Trophoblast cell (in vitro differentiated cells and primary cell): ENCODE measurements at regions not wholly inside any gene's neighbourhood (a gene's known extent, or its start where the extent isn't known, plus 50 kb on each side); places are given as distances from the start of the nearest gene placed in this dataset.
"Not testable (repeated sequence)": the region's sequence is repeated elsewhere in the genome, so short reads cannot be mapped to it uniquely, and the experiment has no call there.

Source experiments
- DNase-seq, 2 donors: peaks; one replicate each; pipeline ENCODE4 v3.0.0-alpha.2; 2016
- H2AFZ ChIP-seq: 2 replicates; pipeline ENCODE4 v1.6.1; 2013; ENCODE audit warnings: low read length, moderate library complexity, mild to moderate bottlenecking; ENCODE audit not compliant: insufficient read depth, poor library complexity
- H2AK5ac ChIP-seq: 2 replicates; pipeline ENCODE4 v1.6.1; 2013; ENCODE audit warnings: mild to moderate bottlenecking, low read length
- H2BK120ac ChIP-seq: 2 replicates; pipeline ENCODE4 v1.6.1; 2013; ENCODE audit warnings: low read length, mild to moderate bottlenecking, moderate library complexity; ENCODE audit not compliant: insufficient read depth, poor library complexity
- H2BK12ac ChIP-seq: 2 replicates; pipeline ENCODE4 v1.6.1; 2013; ENCODE audit warnings: mild to moderate bottlenecking, low read length, moderate library complexity
- H2BK5ac ChIP-seq: 2 replicates; pipeline ENCODE4 v1.6.1; 2013; ENCODE audit warnings: low read length, low read depth, moderate library complexity, mild to moderate bottlenecking; ENCODE audit not compliant: poor library complexity
- H3K14ac ChIP-seq: 2 replicates; pipeline ENCODE4 v1.6.1; 2013; ENCODE audit warnings: mild to moderate bottlenecking, low read length
- H3K18ac ChIP-seq: 2 replicates; pipeline ENCODE4 v1.6.1; 2013; ENCODE audit warnings: mild to moderate bottlenecking, low read length
- H3K23ac ChIP-seq: 2 replicates; pipeline ENCODE4 v1.6.1; 2013; ENCODE audit warnings: low read length
- H3K27ac ChIP-seq: 2 replicates; pipeline ENCODE4 v1.5.1; 2013; ENCODE audit warnings: low read depth, mild to moderate bottlenecking, inconsistent platforms, low read length, moderate library complexity
- H3K27me3 ChIP-seq: 2 replicates; pipeline ENCODE4 v1.6.1; 2013; ENCODE audit warnings: inconsistent platforms, mild to moderate bottlenecking, low read length, moderate library complexity; ENCODE audit not compliant: insufficient read depth
- H3K36me3 ChIP-seq, 2 experiments: 1 replicate in 1 of 2; 2 replicates in 1 of 2; pipeline ENCODE4 v1.6.1; 2013; ENCODE audit warnings: low read length in 2 of 2, mild to moderate bottlenecking in 2 of 2, moderate library complexity in 1 of 2; ENCODE audit not compliant: insufficient read depth in 2 of 2, control insufficient read depth in 1 of 2
- H3K4ac ChIP-seq: 2 replicates; pipeline ENCODE4 v1.6.1; 2013; ENCODE audit warnings: low read depth, mild to moderate bottlenecking, low read length, moderate library complexity
- H3K4me1 ChIP-seq, 2 experiments: 1 replicate in 1 of 2; 2 replicates in 1 of 2; pipeline ENCODE4 v1.6.1; 2013; ENCODE audit warnings: low read length in 2 of 2, mild to moderate bottlenecking in 2 of 2, moderate library complexity in 1 of 2; ENCODE audit not compliant: insufficient read depth in 2 of 2, control insufficient read depth in 1 of 2
- H3K4me2 ChIP-seq: 2 replicates; pipeline ENCODE4 v1.6.1; 2013; ENCODE audit warnings: inconsistent platforms, mild to moderate bottlenecking, low read length, moderate library complexity
- H3K4me3 ChIP-seq: 2 replicates; pipeline ENCODE4 v1.5.1; 2013; ENCODE audit warnings: mild to moderate bottlenecking, low read depth, low read length, inconsistent platforms
- H3K79me1 ChIP-seq: one replicate; pipeline ENCODE4 v1.6.1; 2013; ENCODE audit warnings: low read length
- H3K79me2 ChIP-seq: 2 replicates; pipeline ENCODE4 v1.6.1; 2013; ENCODE audit warnings: low read length, mild to moderate bottlenecking; ENCODE audit not compliant: control insufficient read depth, insufficient read depth, poor library complexity
- H3K9ac ChIP-seq: 2 replicates; pipeline ENCODE4 v1.6.1; 2013; ENCODE audit warnings: mild to moderate bottlenecking, low read length
- H3K9me3 ChIP-seq: 2 replicates; pipeline ENCODE4 v1.6.1; 2013; ENCODE audit warnings: low read depth, mild to moderate bottlenecking, control low read depth, inconsistent platforms, low read length; ENCODE audit not compliant: insufficient read depth
- H4K12ac ChIP-seq: 2 replicates; pipeline ENCODE4 v1.6.1; 2013; ENCODE audit warnings: low read depth, mild to moderate bottlenecking, low read length, moderate library complexity
- H4K8ac ChIP-seq: 2 replicates; pipeline ENCODE4 v1.6.1; 2013; ENCODE audit warnings: low read depth, mild to moderate bottlenecking, low read length, moderate library complexity
- H4K91ac ChIP-seq: one replicate; pipeline ENCODE4 v1.6.1; 2013; ENCODE audit warnings: low read depth, mild to moderate bottlenecking, low read length, moderate library complexity
- WGBS: extraction: QIAGEN DNeasy Blood & Tissue Kit; methylation state at CpG from one replicate; pipeline ENCODE4 v1.1.7; 2013; ENCODE audit warnings: missing lambda C conversion rate; ENCODE audit not compliant: insufficient read length, insufficient coverage; ENCODE audit errors: extremely low coverage; 5-methylcytosine and 5-hydroxymethylcytosine counted together

- no peak overlapping the region for H2AFZ ChIP-seq
- no peak overlapping the region for H3K14ac ChIP-seq
- no peak overlapping the region for H4K8ac ChIP-seq
- H3K27me3 ChIP-seq: no peaks in the 10 kb centered on the region
- H3K4me3 ChIP-seq: no peak overlapping the region
- no peak overlapping the region for H3K4ac ChIP-seq
- WGBS: no CpG with 5 or more reads among the region's 6 CpGs
- H2BK5ac ChIP-seq: no peak overlapping the region
- H3K79me1 ChIP-seq: no peaks in the 10 kb centered on the region
- no peaks in the 10 kb centered on the region for H3K9me3 ChIP-seq
- no peak overlapping the region for H3K9ac ChIP-seq
- no peak overlapping the region for H3K18ac ChIP-seq
- no peak overlapping the region for H3K27ac ChIP-seq
- no peaks in the 10 kb centered on the region for H3K4me1 ChIP-seq
- H3K23ac ChIP-seq: no peak overlapping the region
- DNase-seq: no peak
- no peak overlapping the region for H2BK12ac ChIP-seq
- no peak overlapping the region for H3K4me2 ChIP-seq
- H4K12ac ChIP-seq: no peak overlapping the region
- H2AK5ac ChIP-seq: no peak overlapping the region
- no peak overlapping the region for H4K91ac ChIP-seq
- H2BK120ac ChIP-seq: no peak overlapping the region
- no peaks in the 10 kb centered on the region for H3K79me2 ChIP-seq
- no peaks in the 10 kb centered on the region for H3K36me3 ChIP-seq
Observed at GRCh38 chr4:84312426-84313012, 186.6 kb downstream of the NKX6-1 start.

DNA sequence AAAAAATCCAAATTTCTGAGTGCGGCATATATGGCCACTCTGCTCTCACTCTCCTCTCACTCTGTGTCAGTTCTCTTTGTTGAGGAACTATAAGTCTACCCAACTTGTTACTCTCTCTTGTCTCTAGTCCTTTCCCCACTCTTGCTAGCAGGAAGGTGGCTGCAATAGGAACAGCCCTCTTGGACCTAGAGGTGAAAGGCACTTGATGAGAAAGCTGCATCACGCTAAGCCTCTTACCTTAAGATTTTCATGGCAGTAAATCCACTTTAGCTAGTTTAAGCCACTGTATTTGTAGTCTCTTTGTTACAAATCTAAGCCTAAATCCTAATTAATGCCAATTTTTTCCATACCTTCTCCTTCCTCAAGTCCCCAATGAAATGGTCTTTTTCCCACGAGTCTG, 189.9 kb downstream of the NKX6-1 start:
- no peak overlapping the region for H2BK12ac ChIP-seq
- WGBS: no CpG with 5 or more reads among the region's 3 CpGs

GRCh38 chr4:84298719-84299254, 200.3 kb downstream of the NKX6-1 start:
- H2AFZ ChIP-seq, H3K27ac ChIP-seq, H3K4me3 ChIP-seq, DNase-seq, H2BK120ac ChIP-seq, H3K9me3 ChIP-seq, H3K4me1 ChIP-seq, H3K14ac ChIP-seq, H2BK5ac ChIP-seq, H3K79me2 ChIP-seq, H3K4me2 ChIP-seq, H3K36me3 ChIP-seq, H3K18ac ChIP-seq, H2BK12ac ChIP-seq, H4K91ac ChIP-seq, H3K79me1 ChIP-seq, H4K8ac ChIP-seq, H4K12ac ChIP-seq, H3K9ac ChIP-seq, H3K4ac ChIP-seq, H3K23ac ChIP-seq, H3K27me3 ChIP-seq, H2AK5ac ChIP-seq: not testable (repeated sequence)
- no CpG with 5 or more reads among the region's 27 CpGs for WGBS

More for the DNA sequence above, 189.9 kb downstream of the NKX6-1 start:
- no peak overlapping the region for H2BK5ac ChIP-seq
- no peak overlapping the region for H4K12ac ChIP-seq
- no peaks in the 10 kb centered on the region for H3K79me1 ChIP-seq
- H2AFZ ChIP-seq: no peak overlapping the region
- H2BK120ac ChIP-seq: no peak overlapping the region
- H3K79me2 ChIP-seq: no peaks in the 10 kb centered on the region
- H3K27ac ChIP-seq: no peak overlapping the region
- no peak for DNase-seq
- H3K4me2 ChIP-seq: no peak overlapping the region
- no peak overlapping the region for H3K4me3 ChIP-seq
- H3K27me3 ChIP-seq: no peaks in the 10 kb centered on the region
- H3K23ac ChIP-seq: no peak overlapping the region
- no peaks in the 10 kb centered on the region for H3K36me3 ChIP-seq
- no peak overlapping the region for H3K4ac ChIP-seq
- no peak overlapping the region for H3K9ac ChIP-seq
- no peak overlapping the region for H3K14ac ChIP-seq
- no peak overlapping the region for H4K91ac ChIP-seq
- H3K4me1 ChIP-seq: no peaks in the 10 kb centered on the region
- no peak overlapping the region for H2AK5ac ChIP-seq
- no peak overlapping the region for H4K8ac ChIP-seq
- no peak overlapping the region for H3K18ac ChIP-seq
- H3K9me3 ChIP-seq: no peaks in the 10 kb centered on the region

DNA sequence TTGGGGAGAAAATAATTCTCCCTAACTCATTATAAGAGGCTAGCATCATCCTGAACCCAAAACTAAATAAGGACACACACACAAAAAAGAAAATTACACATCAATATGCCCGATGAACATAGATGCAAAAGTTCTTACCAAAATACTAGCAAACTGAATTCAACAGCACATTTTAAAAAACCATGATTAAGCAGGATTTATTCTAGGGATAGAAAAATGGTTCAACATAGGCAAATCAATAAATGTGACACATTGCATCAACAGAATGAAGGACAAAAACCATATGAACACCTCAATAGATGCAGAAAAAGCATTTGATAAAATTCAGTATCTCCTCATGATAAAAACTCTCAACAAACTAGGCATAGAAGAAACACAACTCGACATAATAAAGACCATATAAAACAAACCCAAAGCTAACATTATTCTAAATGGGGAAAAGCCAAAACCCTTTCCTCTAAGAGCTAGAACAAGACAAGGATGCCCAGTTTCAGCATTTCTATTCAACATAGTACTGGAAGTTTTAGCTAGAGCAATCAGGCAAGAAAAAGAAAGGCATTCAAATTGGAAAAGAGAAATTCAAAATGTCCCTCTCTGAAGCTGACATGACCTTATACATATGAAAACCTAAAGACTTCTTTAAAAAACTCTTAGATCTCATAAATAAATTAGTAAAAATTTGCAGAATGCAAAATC, 200.9 kb downstream of the NKX6-1 start:
- H3K79me1 ChIP-seq: no peaks in the 10 kb centered on the region
- no peak overlapping the region for H3K18ac ChIP-seq
- H3K27me3 ChIP-seq: no peaks in the 10 kb centered on the region
- H3K4me2 ChIP-seq: no peak overlapping the region
- no peak overlapping the region for H3K23ac ChIP-seq
- no peak overlapping the region for H4K8ac ChIP-seq
- no peak overlapping the region for H3K4ac ChIP-seq
- H3K9me3 ChIP-seq: no peaks in the 10 kb centered on the region
- no peak overlapping the region for H4K91ac ChIP-seq
- H3K79me2 ChIP-seq: no peaks in the 10 kb centered on the region
- H2BK12ac ChIP-seq: no peak overlapping the region
- DNase-seq: no peak
- no peak overlapping the region for H4K12ac ChIP-seq
- no peak overlapping the region for H3K27ac ChIP-seq
- H3K4me1 ChIP-seq: no peaks in the 10 kb centered on the region
- H2AFZ ChIP-seq: no peak overlapping the region
- H2BK120ac ChIP-seq: no peak overlapping the region
- H2BK5ac ChIP-seq: no peak overlapping the region
- no peaks in the 10 kb centered on the region for H3K36me3 ChIP-seq
- H3K9ac ChIP-seq: no peak overlapping the region
- H3K4me3 ChIP-seq: no peak overlapping the region
- no peak overlapping the region for H2AK5ac ChIP-seq
- WGBS: no CpG with 5 or more reads among the region's 2 CpGs
- H3K14ac ChIP-seq: no peak overlapping the region
